T1000 (cell line): ENCODE measurements at regions not wholly inside any gene's neighbourhood (a gene's known extent, or its start where the extent isn't known, plus 50 kb on each side); places are given as distances from the start of the nearest gene placed in this dataset.
"Not testable (repeated sequence)": the region's sequence is repeated elsewhere in the genome, so short reads cannot be mapped to it uniquely, and the experiment has no call there.

Experiments
- DNase-seq: peaks from one replicate; lab custom pipeline; 2025; ENCODE audit warnings: mixed read lengths; lab: John Stamatoyannopoulos, UW

DNA sequence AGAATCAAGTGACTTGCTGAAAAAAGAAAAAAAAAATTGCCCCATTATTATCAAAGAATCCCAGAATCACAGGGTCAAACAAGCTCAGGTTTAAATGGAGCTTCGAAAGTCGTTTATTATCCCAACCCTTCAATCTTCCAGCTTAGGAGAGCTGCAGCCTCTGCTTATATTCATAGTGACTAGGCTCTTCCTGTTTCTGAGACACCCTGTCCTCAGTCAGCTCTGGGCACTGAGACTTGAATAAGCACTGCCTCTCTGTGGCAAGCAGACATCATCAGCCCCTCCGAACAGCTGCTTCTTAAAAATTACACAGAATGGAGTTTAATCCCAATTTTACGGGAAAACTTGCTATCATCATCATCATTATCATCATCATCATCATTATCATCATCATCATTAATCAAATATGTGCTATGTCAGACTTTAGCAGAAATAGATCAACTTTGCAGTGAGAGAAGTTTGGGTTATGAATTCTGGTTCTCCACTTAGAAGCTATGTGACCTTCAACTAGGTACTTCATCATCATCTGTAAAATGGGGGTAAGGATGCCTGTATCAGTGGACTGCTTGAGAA lies 614.0 kb upstream of the SYNCRIP start:
- no peak for DNase-seq

DNA sequence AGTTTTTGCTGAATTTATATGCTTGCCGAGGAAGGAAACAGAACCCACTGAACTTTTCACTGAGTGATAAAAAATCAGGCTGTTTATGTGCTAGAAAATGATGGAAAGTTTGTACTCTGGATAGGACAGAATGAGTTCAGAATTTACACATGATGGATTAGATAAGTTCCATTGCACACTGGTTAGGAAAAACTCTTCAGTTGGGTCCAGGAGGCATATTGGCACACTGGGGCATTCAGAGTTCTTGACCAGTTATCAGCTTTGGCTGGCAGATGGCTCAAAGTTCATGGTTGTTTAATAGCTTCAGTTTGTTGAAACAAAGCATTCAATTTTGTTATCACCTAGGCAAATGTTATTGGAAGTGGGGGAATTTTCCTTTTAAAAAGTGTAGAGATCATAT lies 613.3 kb upstream of the SYNCRIP start:
- no peak for DNase-seq

DNA sequence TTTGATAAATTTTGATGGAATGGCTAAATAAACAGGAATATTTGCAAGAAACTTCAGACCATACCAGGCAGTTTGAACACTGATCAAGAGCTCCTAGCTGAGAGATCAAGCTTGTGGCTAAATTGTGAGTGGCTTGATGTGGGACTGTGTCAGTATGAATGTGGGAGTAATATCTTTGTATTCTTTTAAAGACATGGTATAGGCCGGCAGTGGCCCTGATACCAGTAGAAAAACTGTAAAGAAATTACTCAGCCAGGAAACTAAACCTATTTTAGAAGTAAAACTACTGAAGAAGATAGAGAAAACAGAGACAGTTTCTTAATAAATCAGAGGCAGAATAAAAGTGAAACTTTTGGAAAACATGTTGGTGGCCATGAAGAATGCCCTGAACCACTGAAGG lies 608.4 kb upstream of the SYNCRIP start:
- DNase-seq, result no peak

DNA sequence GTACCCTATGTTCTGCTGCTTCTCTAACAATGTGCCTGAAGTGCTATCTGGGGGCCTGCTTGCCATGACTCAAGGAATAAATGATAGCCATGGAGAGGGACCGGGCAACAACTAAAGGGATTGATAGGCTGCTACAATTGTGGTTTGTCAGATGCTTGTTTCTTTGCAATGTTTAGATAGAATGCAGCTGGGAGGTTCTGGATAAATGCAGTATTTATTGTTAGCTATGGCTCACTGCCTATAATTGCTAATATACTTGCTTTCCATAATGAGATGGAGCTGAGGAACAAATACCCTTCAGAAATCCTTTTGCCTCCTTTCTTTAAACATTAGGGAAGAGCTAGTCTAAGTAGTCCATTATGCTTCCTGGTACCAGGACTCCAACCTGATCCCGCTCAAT lies 575.2 kb upstream of the SYNCRIP start:
- DNase-seq, result no peak

DNA sequence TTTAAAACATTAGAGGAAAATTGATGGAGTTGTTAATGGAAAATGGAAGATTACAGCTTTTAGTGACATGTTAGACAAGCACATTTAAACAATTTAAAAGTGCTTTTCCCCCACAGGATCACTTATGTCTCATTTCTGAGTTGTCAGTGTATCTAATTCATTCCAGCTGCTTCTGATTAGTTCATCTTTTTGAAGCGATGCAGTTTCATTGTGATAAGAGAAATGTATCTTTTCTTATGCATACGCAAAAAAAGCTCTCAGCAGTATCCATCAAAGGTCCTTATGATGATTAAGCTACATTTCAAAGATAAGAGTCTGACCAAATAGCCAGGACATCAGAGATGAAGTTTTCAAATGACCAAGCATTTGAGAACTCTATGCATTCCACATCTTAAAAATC lies 572.6 kb upstream of the SYNCRIP start:
- DNase-seq, result no peak

DNA sequence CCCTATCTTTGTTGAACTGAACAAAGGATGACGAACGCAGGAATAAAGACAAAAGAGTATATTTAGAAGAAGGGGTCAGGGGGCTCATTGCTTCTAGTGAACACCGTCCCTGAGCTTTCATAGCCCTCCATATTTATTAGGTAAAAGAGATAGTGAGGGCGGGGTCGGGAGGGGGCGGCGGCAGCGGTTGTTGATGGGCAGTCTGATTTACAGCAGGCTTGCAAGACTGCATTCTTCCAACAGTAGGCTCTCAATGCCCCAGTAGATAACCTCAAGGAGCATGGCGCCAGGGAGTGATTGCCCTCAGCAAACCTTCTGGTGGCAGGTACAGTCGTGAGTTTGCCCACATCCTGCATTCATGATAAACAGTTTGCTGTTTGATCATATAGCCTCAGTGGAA lies 563.3 kb upstream of the SYNCRIP start:
- no peak for DNase-seq

DNA sequence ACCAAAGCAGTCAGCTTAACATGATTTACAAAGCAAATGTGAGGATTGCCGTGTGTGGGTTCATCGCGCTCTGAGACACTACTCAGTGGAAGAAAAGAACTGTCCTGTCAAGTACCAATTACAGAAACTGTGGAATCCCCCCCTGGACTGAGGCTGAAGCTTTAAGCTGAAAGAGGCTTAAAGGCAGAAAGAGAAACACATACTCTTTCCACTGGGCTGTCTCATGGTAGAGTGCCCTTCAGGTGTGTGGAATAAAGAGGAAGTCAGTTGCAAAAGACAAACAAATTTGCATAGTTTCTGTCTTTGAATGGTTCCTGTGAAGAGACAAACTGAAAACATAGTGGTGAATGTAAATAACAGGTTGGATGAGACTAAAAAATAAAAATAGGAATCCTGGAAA lies 560.4 kb upstream of the SYNCRIP start:
- DNase-seq, result no peak

DNA sequence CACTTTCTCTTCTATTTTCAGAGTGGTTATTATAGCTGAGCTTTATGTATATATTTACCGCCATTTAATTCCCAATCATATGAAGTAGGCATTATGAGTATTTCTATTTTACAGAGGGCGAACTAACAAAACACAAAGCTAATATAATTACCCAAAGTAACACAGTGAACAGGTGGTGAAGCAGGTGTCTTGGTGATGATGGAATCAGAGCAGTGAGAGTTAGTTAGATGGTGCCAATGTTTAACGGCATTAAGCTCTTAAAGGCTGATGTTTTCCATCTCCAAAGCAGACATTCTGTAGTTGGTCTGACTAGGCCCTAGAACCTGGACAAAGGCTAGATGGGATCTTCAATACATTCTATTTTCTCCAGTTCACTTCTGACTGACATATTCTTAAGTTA lies 551.1 kb upstream of the SYNCRIP start:
- no peak for DNase-seq

DNA sequence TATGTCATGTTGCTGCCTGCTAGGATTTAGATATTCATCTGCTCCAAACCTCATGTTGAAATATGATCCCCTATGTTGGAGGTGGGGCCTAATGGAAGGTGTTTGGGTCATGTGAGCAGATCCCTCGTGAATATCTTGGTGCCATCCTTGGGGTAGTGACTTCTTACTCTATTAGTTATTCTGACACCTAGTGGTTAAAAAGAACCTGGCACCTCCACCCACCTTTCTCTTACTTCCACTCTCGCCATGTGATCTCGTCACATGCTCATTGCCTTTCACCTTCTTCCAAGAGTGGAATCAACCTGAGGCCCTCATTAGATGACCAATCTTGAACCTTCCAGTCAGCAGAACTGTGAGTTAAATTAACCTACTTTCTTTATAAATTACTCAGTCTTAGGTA lies 549.4 kb upstream of the SYNCRIP start:
- DNase-seq, result no peak

DNA sequence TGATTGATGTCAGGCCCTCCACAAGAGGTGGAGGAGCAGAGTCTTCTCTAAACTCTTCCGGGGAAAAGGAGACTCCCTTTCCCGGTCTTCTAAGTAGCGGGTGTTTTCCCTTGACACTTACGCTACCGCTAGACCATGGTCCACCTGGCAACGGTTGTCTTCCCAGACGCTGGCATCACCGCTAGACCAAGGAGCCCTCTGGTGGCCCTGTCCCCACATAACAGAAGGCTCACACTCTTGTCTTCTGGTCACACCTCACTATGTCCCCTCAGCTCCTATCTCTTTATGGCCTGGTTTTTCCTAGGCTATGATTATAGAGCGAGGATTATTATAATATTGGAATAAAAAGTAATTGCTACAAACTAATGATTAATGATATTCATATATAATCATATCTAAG lies 532.5 kb upstream of the SYNCRIP start:
- not testable (repeated sequence) for DNase-seq

DNA sequence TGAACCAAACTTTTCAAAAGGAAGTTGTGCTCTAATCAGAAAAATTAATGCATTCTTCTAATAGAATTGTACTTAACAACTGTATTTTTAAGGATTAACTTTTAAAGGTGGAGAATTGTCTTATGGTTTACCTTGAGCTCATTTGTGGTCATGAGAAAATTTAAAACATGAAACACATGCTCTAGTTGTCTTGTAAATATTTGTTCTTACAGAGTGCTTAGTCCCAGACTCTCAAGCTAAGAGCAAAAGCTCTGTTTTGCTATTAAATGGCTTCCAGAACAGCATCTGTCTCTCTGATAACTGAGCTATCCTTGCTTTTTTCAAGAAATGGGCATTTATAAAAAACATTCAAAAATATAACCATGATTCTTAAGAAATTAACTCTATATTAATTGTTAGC lies 512.2 kb upstream of the SYNCRIP start:
- DNase-seq, result no peak

DNA sequence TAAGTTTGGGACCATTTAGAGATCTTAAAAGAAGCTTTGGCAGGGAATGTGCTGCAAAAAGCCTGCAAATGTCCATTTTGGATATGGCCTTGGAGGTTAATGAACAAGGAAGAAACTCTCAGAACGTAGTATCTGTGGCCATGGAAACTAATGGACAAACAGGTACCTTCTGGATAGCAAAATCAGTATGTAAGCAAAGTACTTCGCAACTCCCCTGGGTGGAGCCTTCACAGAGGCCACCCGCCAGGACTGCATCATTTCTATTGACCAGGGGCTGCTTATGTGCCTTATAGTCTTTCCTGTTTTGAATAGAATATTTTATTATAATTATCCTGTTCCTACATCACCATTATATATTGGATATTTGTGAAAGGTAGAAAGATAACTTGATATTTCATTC lies 510.8 kb upstream of the SYNCRIP start:
- no peak for DNase-seq

DNA sequence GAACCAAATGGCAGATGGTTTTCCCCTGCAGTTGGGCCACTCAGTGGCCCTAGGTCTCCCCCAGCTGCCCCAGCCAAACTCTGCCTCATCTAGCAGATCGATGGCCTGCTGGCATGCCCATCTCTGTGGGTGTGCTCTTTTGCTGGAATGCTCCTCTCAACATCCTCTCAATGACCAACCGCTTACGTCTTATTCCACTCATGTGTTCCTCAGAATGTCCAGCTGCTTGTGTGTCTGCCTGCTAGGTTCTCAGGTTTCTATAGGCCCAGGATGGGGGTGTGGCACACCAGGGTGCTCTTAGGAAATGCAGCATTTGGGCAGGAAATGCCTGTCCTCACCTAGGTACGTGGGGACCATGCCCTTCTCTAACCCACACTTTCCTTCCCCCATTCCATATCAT lies 509.9 kb upstream of the SYNCRIP start:
- no peak for DNase-seq

DNA sequence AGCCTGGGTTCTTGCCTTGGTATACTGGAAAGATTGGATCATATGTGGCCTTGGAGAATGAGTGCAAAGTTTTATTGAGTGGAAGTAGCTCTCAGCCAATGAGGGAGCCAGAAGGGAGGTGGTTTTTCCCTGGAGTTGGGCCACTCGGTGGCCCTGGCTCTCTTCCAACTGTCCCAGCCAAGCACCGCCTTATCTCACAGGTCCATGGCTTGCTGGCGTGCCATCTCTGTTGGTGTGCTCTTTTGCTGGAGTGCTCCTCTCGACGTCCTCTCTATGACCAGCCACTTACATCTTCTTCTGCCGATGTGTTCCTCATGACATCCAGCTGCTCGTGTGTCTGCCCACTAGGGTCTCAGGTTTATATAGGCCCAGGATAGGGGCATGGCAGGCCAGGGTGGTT lies 505.9 kb upstream of the SYNCRIP start:
- no peak for DNase-seq

DNA sequence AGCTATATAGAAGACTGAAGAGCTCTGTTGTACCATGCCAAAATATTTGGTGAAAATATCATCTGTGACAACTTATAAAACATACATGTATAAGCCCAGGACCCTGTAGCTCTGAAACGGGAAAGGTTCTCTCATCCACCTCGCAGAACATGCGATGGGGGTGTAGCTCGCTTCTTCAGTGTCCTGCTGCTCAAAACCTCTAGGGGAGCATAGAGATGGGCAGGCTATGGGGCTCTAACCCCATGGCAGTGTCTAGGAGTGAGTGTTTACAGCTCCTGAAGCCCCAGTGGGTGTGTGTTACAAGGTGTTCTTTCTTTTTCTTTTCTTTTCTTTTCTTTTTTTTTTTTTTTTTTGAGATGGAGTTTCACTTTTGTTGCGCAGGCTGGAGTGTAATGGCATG lies 505.2 kb upstream of the SYNCRIP start:
- DNase-seq, result no peak

DNA sequence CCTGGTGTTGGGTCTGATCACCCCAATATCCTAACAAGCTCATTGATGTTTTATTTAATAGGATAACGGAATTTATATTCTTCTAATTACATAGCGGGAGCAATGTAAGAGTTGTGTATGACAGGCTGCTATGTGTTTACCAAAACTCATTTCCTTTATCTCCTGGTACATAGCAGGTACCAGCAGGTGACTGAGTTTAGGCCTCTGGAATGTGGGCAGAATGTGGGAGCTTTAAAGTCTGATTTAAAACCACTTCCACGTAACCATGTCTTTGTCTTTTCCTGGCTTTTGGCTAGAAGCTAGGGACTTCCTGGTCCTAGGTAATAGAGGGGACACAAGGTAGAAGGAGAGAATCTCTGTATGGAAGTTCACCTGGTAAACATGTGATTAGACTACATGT lies 504.6 kb upstream of the SYNCRIP start:
- DNase-seq, result no peak

DNA sequence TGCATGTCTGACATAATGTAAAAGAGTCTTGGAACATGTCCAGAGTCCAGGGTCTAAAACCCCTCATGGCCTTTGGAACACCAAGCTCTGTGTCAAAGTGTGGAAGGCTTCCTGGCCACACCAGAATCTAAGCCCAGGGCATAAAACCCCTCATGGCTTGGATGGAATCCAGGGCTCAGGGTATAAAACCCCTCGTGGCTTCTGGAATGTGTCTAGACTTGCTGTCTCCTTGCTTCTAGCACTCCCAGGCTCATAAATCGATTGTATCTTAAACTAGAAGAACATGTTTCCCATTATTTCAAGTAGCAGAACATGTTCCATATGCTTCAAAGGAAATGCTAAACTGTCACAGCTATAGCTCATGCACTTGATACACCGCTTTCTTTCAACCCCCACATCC lies 504.1 kb upstream of the SYNCRIP start:
- not testable (repeated sequence) for DNase-seq

DNA sequence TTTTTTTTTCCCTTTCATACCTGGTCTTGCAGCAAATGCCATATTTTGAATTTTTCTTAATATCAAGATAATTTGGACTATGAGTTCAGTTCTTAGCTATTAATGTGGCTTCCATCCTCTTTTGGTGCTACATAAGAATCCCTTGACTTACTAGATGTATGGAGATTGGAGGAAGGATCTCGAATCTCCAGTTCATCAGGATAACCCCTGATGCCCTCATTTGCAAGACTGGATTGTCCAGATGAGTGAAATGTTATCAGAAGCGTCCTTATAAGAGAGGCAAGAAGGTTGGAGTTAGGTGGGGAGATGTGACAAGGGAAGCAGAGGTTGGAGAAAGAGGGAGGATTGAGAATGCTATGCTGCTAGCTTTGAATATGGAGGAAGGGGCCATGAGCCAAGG lies 499.6 kb upstream of the SYNCRIP start:
- no peak for DNase-seq

DNA sequence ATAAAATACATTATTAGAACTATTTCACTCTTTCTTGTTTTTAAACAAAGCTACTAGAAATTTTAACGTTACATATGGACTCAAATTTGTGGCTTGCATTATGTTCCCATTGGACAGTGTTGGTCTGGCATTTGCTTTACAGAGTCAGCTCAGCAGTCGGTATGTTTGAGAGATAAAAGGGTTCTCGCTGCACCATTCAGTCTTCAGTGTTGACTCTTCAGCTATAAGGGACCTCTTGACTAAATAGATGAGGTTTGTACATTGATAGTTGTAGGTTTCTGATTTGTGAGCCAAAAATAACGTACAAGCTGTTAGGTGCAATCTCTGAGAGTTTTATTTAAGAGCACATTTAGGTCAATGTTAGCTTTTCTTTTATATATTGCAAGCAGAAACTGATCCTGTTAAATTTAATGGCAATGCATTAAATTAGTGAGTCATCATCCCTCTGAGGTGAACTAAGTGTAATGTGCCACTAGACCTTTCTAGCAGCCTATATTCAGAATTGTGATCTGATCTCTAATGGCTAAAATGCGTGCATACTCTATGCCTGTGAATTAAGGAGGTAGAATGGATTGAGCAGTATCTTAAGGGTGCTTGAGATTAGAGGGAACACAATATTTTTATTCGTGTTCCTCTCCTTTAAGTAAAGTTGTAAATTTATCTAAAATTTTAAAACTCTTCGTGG lies 485.6 kb upstream of the SYNCRIP start:
- DNase-seq, result no peak

DNA sequence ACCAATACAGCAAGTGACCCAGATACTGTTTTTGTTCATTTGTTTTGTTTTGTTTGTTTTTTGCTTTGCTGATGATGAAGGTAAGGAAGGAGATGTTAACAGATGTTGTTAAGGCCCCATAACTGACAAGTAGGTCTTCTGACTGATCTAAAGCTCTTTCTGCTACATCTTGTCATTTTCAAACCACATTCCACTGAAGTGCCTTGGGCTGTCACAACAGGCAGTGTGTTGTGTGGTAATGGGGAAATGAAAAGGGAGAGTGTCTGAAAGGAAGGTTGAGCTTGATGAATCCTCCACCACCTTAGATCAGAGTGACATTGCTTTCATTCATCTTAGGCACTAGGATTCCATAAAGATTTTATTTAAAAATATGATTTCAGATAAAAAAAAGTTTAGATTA lies 479.4 kb upstream of the SYNCRIP start:
- DNase-seq, result no peak

DNA sequence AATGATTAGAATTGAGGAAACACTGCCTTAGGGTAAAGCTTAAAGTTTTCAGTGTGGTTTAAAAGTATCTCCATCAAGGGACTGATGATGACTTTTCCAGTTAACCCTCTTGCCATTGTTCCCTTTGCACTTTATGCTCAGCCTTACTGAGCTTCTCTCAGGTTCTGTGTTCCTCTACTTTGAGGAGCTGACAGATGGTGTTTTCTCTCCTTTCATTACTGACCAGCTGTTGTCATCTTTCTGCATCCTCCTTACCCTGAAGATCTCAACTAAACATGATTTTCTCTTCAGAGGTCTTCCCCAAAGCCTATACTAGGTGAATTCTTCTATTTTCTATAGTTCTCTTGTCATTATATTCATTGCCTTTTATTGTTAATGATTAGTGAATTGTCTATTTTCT lies 475.6 kb upstream of the SYNCRIP start:
- DNase-seq, result no peak

DNA sequence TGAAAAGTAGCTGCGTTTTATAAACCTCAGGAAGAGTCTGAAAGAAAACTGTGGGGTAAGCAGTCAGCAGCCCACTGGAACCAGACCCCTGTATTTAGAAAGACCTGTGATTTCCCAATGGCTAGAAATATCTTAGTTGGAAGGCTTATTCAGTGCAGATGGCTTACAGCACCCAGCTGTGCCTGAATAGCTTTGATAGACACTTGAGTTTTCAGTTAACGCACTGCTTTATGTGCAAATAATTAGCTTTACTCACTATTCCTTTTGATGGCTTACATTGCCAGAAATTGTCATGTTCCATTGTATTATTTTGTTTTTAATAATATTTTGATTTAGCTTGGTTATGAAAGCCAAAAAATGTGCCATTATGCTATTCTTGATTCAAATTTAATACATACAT lies 465.3 kb upstream of the SYNCRIP start:
- no peak for DNase-seq

DNA sequence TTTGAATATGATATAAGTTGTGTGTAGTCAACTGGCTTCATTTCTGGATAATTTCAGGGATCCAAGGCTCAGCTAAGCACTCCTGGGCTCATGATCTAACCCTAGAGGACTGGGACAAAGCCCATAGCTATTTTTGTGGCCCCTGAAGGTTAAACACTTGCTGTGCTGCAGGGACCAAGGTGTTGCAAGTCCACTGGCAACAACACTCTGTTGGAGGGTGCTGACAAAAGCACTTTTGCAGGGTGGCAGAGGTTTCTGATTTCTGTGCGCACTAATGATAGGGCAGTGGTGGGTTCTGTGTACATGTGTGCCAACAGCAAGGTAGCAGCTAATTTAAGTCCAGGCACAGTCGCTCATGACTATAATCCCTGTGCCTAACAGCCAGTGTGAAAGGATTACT lies 445.3 kb upstream of the SYNCRIP start:
- DNase-seq, result no peak

DNA sequence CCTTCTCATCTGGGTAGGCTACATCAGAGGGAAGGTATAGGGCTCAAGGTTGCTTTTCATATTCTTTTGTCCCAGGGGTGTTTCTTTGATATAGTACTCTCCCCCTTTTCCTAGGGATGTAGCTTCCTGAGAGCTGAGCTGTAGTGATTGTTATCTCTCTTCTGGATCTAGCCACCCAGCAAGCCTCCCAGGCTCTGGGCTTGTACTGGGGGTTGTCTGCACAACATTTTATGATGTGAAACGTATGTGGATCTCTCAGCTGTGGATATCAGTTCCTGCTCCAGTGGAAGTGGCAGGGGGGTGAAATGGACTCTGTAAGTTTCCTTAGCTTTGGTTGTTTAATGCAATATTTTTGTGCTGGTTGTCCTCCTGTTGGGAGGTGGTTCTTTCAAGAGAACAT lies 437.3 kb upstream of the SYNCRIP start:
- no peak for DNase-seq
